OCI-LY3 (cell line): ENCODE measurements at regions not wholly inside any gene's neighbourhood (a gene's known extent, or its start where the extent isn't known, plus 50 kb on each side); places are given as distances from the start of the nearest gene placed in this dataset.
"Not testable (repeated sequence)": the region's sequence is repeated elsewhere in the genome, so short reads cannot be mapped to it uniquely, and the experiment has no call there.

Experiments used
- H2AFZ ChIP-seq: fragments of 200-600, 300-600 bp; shearing (Covaris generic); 2 replicates; pipeline ENCODE4 v1.6.0; 2014; ENCODE audit warnings: antibody characterized with exemption, low read depth, low read length
- H3K27ac ChIP-seq: fragments of 200-600, 300-600 bp; sonication (generic); 2 replicates; pipeline ENCODE4 v1.5.1; 2014; ENCODE audit warnings: mild to moderate bottlenecking, low read length, moderate library complexity, mixed read lengths
- H3K27me3 ChIP-seq: fragments of 200-600, 300-600 bp; sonication (generic); 2 replicates; pipeline ENCODE4 v1.6.1; 2014; ENCODE audit warnings: low read depth, low read length, mixed read lengths
- H3K36me3 ChIP-seq: fragments of 200-600, 300-600 bp; sonication (generic); replicated peaks from 2 replicates; pipeline ENCODE3; 2014; ENCODE audit warnings: low read depth, low read length, mixed read lengths
- H3K4me1 ChIP-seq: fragments of 300-600, 200-600 bp; sonication (generic); 2 replicates; pipeline ENCODE4 v1.6.1; 2014; ENCODE audit warnings: low read length, mixed read lengths
- H3K4me2 ChIP-seq: fragments of 200-600, 300-600 bp; sonication (generic); 2 replicates; pipeline ENCODE4 v1.6.1; 2014; ENCODE audit warnings: low read length, mixed read lengths
- H3K4me3 ChIP-seq: fragments of 300-600, 200-600 bp; sonication (generic); 2 replicates; pipeline ENCODE4 v1.5.1; 2014; ENCODE audit warnings: antibody characterized with exemption, mild to moderate bottlenecking, low read length, moderate library complexity
- H3K79me2 ChIP-seq: fragments of 300-600, 200-600 bp; shearing (Covaris generic); 2 replicates; pipeline ENCODE4 v1.6.1; 2014; ENCODE audit warnings: mild to moderate bottlenecking, low read length, mixed read lengths
- H3K9ac ChIP-seq: fragments of 300-600, 200-600 bp; shearing (Covaris generic); 2 replicates; pipeline ENCODE4 v1.6.0; 2014; ENCODE audit warnings: mild to moderate bottlenecking, low read length, moderate library complexity
- H3K9me3 ChIP-seq: fragments of 200-600, 300-600 bp; shearing (Covaris generic); 2 replicates; pipeline ENCODE4 v1.6.1; 2014; ENCODE audit warnings: low read length, mixed read lengths; ENCODE audit not compliant: insufficient read depth
- H4K20me1 ChIP-seq: fragments of 200-600, 300-600 bp; sonication (generic); 2 replicates; pipeline ENCODE4 v1.6.1; 2016; ENCODE audit warnings: low read length, mixed read lengths; ENCODE audit not compliant: insufficient read depth
- CTCF ChIP-seq: fragments of 200-600, 300-600 bp; sonication (generic); IDR thresholded peaks from 2 replicates; pipeline ENCODE4 v1.5.1; 2014; ENCODE audit warnings: antibody characterized with exemption, low read length, low read depth
- EZH2phosphoT487 ChIP-seq: fragments of 200-600 bp; shearing (Covaris generic); IDR thresholded peaks from 2 replicates; pipeline ENCODE4 v1.6.1; 2018; ENCODE audit warnings: antibody characterized with exemption, mixed run types, low read depth

- Histone ChIP-seq H4K20me1 (no peaks in the 10 kb centered on the region), H3K4me3 (no peak overlapping the region), H3K27me3 (peaks cover 58% of the 10 kb centered on the region), H2AFZ (no peak overlapping the region), H3K79me2 (no peaks in the 10 kb centered on the region), H3K9me3 (no peaks in the 10 kb centered on the region), H3K4me1 (peaks cover 18% of the 10 kb centered on the region), H3K36me3 (no peaks in the 10 kb centered on the region), H3K9ac (no peak overlapping the region), H3K27ac (no peak overlapping the region), H3K4me2 (no peak overlapping the region)
- TF ChIP-seq EZH2phosphoT487, result no peak
- TF ChIP-seq CTCF, result no peak
Observed at GRCh38 chr3:4084271-4084670, 218.9 kb upstream of the SETMAR start.

- H3K27ac ChIP-seq, H3K9me3 ChIP-seq, H4K20me1 ChIP-seq, H3K4me2 ChIP-seq, H3K36me3 ChIP-seq, H3K4me3 ChIP-seq, H2AFZ ChIP-seq, H3K79me2 ChIP-seq, H3K9ac ChIP-seq: not testable (repeated sequence)
- H3K4me1 ChIP-seq, result peaks cover 12% of the 10 kb centered on the region; the same call in 1 of the 2 replicates
- peaks cover 42% of the 10 kb centered on the region for H3K27me3 ChIP-seq
Observed at GRCh38 chr3:4086662-4087061, 216.5 kb upstream of the SETMAR start.

- Histone ChIP-seq H3K4me3 (no peak overlapping the region), H3K4me2 (no peak overlapping the region), H3K9me3 (no peaks in the 10 kb centered on the region), H3K4me1 (no peaks in the 10 kb centered on the region; the same call in 1 of the 2 replicates), H3K9ac (no peak overlapping the region), H3K27me3 (peaks cover 11% of the 10 kb centered on the region; the same call in 1 of the 2 replicates), H3K79me2 (no peaks in the 10 kb centered on the region), H2AFZ (no peak overlapping the region), H3K27ac (no peak overlapping the region), H4K20me1 (no peaks in the 10 kb centered on the region), H3K36me3 (no peaks in the 10 kb centered on the region)
- TF ChIP-seq EZH2phosphoT487 (no peak), CTCF (no peak)
Observed at GRCh38 chr3:4091786-4092185, 211.4 kb upstream of the SETMAR start.

- Histone ChIP-seq H3K79me2 (no peaks in the 10 kb centered on the region), H3K4me3 (no peak overlapping the region), H3K27me3 (peaks cover 2% of the 10 kb centered on the region; the same call in 1 of the 2 replicates), H3K4me1 (no peaks in the 10 kb centered on the region), H3K4me2 (no peak overlapping the region), H4K20me1 (no peaks in the 10 kb centered on the region), H3K36me3 (no peaks in the 10 kb centered on the region), H3K27ac (no peak overlapping the region), H3K9ac (no peak overlapping the region), H2AFZ (no peak overlapping the region), H3K9me3 (no peaks in the 10 kb centered on the region)
- TF ChIP-seq CTCF, result no peak
- TF ChIP-seq EZH2phosphoT487, result no peak
Observed at GRCh38 chr3:4097801-4098200, 205.4 kb upstream of the SETMAR start.

- Histone ChIP-seq H3K4me3 (no peak overlapping the region), H3K36me3 (no peaks in the 10 kb centered on the region), H3K27me3 (peaks cover 1% of the 10 kb centered on the region; the same call in 1 of the 2 replicates), H3K27ac (no peak overlapping the region), H3K4me2 (no peak overlapping the region), H3K9me3 (no peaks in the 10 kb centered on the region), H3K79me2 (no peaks in the 10 kb centered on the region), H3K4me1 (no peaks in the 10 kb centered on the region), H4K20me1 (no peaks in the 10 kb centered on the region), H2AFZ (no peak overlapping the region), H3K9ac (no peak overlapping the region)
- no peak for TF ChIP-seq EZH2phosphoT487
- no peak for TF ChIP-seq CTCF
Observed at GRCh38 chr3:4099607-4100006, 203.6 kb upstream of the SETMAR start.
